ENCODE measurements at regions not wholly inside any gene's neighbourhood (a gene's known extent, or its start where the extent isn't known, plus 50 kb on each side); places are given as distances from the start of the nearest gene placed in this dataset.

GRCh38 chr5:125012727-125013451 lies 266.4 kb upstream of the ZNF608 start:
- peaks cover 0 to 1% of the 10 kb centered on the region in 2 donors for H3K27me3 ChIP-seq (ENCODE audit: control insufficient read depth in 1 of 2, insufficient read depth in 2 of 2, low read length in 1 of 2)
- ATAC-seq (ENCODE audit: low FRiP score) (no peak), DNase-seq (no peak)
- no peak overlapping the region for H3K27ac ChIP-seq (ENCODE audit: low read depth in 1 of 2, low read length in 2 of 2)
- H3K4me3 ChIP-seq (ENCODE audit: low read length in 2 of 2): no peak overlapping the region
- no peaks in the 10 kb centered on the region for H3K4me1 ChIP-seq (ENCODE audit: control insufficient read depth in 1 of 2, insufficient read depth in 2 of 2, low read length in 2 of 2)
- 70 to 73% methylated on average over 7 of the region's 7 CpGs for WGBS, 2 donors
- intact Hi-C loops (cut with DNase I): no loop called here
- no peaks in the 10 kb centered on the region for H3K36me3 ChIP-seq (ENCODE audit: control insufficient read depth in 1 of 2, insufficient read depth in 2 of 2, low read length in 1 of 2)
- H3K9me3 ChIP-seq (ENCODE audit: control insufficient read depth, low read length): peaks cover under 1% of the 10 kb centered on the region

- Histone ChIP-seq H3K36me3 (ENCODE audit: control insufficient read depth in 1 of 2, insufficient read depth in 2 of 2, low read length in 1 of 2) (no peaks in the 10 kb centered on the region), H3K27ac (ENCODE audit: low read depth in 1 of 2, low read length in 2 of 2) (no peak overlapping the region), H3K27me3 (ENCODE audit: control insufficient read depth in 1 of 2, insufficient read depth in 2 of 2, low read length in 1 of 2) (peaks cover 0 to 1% of the 10 kb centered on the region in 2 donors), H3K9me3 (ENCODE audit: control insufficient read depth, low read length) (peaks cover 2% of the 10 kb centered on the region), H3K4me1 (ENCODE audit: control insufficient read depth in 1 of 2, insufficient read depth in 2 of 2, low read length in 2 of 2) (no peaks in the 10 kb centered on the region), H3K4me3 (ENCODE audit: low read length in 2 of 2) (no peak overlapping the region)
- DNase-seq (no peak), ATAC-seq (ENCODE audit: low FRiP score) (no peak)
- intact Hi-C loops (cut with DNase I): no loop called here
- WGBS, 2 donors: 56 to 61% methylated on average over 1 of the region's 1 CpG
Measured at GRCh38 chr5:125014202-125014601, 267.8 kb upstream of the ZNF608 start.

- Histone ChIP-seq H3K27ac (ENCODE audit: low read depth in 1 of 2, low read length in 2 of 2) (no peak overlapping the region), H3K9me3 (ENCODE audit: control insufficient read depth, low read length) (peaks cover 2% of the 10 kb centered on the region), H3K4me1 (ENCODE audit: control insufficient read depth in 1 of 2, insufficient read depth in 2 of 2, low read length in 2 of 2) (no peaks in the 10 kb centered on the region), H3K4me3 (ENCODE audit: low read length in 2 of 2) (no peak overlapping the region), H3K36me3 (ENCODE audit: control insufficient read depth in 1 of 2, insufficient read depth in 2 of 2, low read length in 1 of 2) (no peaks in the 10 kb centered on the region), H3K27me3 (ENCODE audit: control insufficient read depth in 1 of 2, insufficient read depth in 2 of 2, low read length in 1 of 2) (no peaks in the 10 kb centered on the region)
- intact Hi-C loops (cut with DNase I): no loop called here
- DNase-seq: no peak
- 83 to 89% methylated on average over 1 of the region's 1 CpG for WGBS, 2 donors
- no peak for ATAC-seq (ENCODE audit: low FRiP score)
Measured at GRCh38 chr5:125017796-125018195, 271.4 kb upstream of the ZNF608 start.

- DNase-seq (no peak), ATAC-seq (ENCODE audit: low FRiP score) (no peak)
- Histone ChIP-seq H3K36me3 (ENCODE audit: control insufficient read depth in 1 of 2, insufficient read depth in 2 of 2, low read length in 1 of 2) (no peaks in the 10 kb centered on the region), H3K9me3 (ENCODE audit: control insufficient read depth, low read length) (peaks cover 2% of the 10 kb centered on the region), H3K27me3 (ENCODE audit: control insufficient read depth in 1 of 2, insufficient read depth in 2 of 2, low read length in 1 of 2) (no peaks in the 10 kb centered on the region), H3K27ac (ENCODE audit: low read depth in 1 of 2, low read length in 2 of 2) (no peak overlapping the region), H3K4me3 (ENCODE audit: low read length in 2 of 2) (no peak overlapping the region), H3K4me1 (ENCODE audit: control insufficient read depth in 1 of 2, insufficient read depth in 2 of 2, low read length in 2 of 2) (no peaks in the 10 kb centered on the region)
- WGBS, 2 donors: 76% methylated on average over 6 of the region's 6 CpGs
- intact Hi-C loops (cut with DNase I): no loop called here
Measured at GRCh38 chr5:125023673-125024072, 277.2 kb upstream of the ZNF608 start.

- ATAC-seq (ENCODE audit: low FRiP score) (no peak), DNase-seq (no peak)
- Histone ChIP-seq H3K27ac (ENCODE audit: low read depth in 1 of 2, low read length in 2 of 2) (no peak overlapping the region), H3K4me1 (ENCODE audit: control insufficient read depth in 1 of 2, insufficient read depth in 2 of 2, low read length in 2 of 2) (no peaks in the 10 kb centered on the region), H3K9me3 (ENCODE audit: control insufficient read depth, low read length) (peaks cover 2% of the 10 kb centered on the region), H3K27me3 (ENCODE audit: control insufficient read depth in 1 of 2, insufficient read depth in 2 of 2, low read length in 1 of 2) (no peaks in the 10 kb centered on the region), H3K4me3 (ENCODE audit: low read length in 2 of 2) (no peak overlapping the region), H3K36me3 (ENCODE audit: control insufficient read depth in 1 of 2, insufficient read depth in 2 of 2, low read length in 1 of 2) (no peaks in the 10 kb centered on the region)
- intact Hi-C loops (cut with DNase I): no loop called here
- WGBS, 2 donors: 79 to 80% methylated on average over 6 of the region's 6 CpGs
Measured at GRCh38 chr5:125026867-125027731, 280.7 kb upstream of the ZNF608 start.

GRCh38 chr5:125032286-125032685 lies 285.8 kb upstream of the ZNF608 start:
- DNase-seq (no peak), ATAC-seq (ENCODE audit: low FRiP score) (no peak)
- intact Hi-C loops (cut with DNase I): no loop called here
- no peak overlapping the region for H3K27ac ChIP-seq (ENCODE audit: low read depth in 1 of 2, low read length in 2 of 2)
- H3K27me3 ChIP-seq (ENCODE audit: control insufficient read depth in 1 of 2, insufficient read depth in 2 of 2, low read length in 1 of 2): no peaks in the 10 kb centered on the region
- no peaks in the 10 kb centered on the region for H3K36me3 ChIP-seq (ENCODE audit: control insufficient read depth in 1 of 2, insufficient read depth in 2 of 2, low read length in 1 of 2)
- H3K4me3 ChIP-seq (ENCODE audit: low read length in 2 of 2): no peak overlapping the region
- H3K4me1 ChIP-seq (ENCODE audit: control insufficient read depth in 1 of 2, insufficient read depth in 2 of 2, low read length in 2 of 2): no peaks in the 10 kb centered on the region
- H3K9me3 ChIP-seq (ENCODE audit: control insufficient read depth, low read length): peaks cover 2% of the 10 kb centered on the region
- 90% methylated on average over 3 of the region's 3 CpGs for WGBS, 2 donors

GRCh38 chr5:125033602-125034001 lies 287.2 kb upstream of the ZNF608 start:
- intact Hi-C loops (cut with DNase I): no loop called here
- no peaks in the 10 kb centered on the region for H3K4me1 ChIP-seq (ENCODE audit: control insufficient read depth in 1 of 2, insufficient read depth in 2 of 2, low read length in 2 of 2)

GRCh38 chr5:125034331-125034730 lies 287.9 kb upstream of the ZNF608 start:
- H3K4me1 ChIP-seq (ENCODE audit: control insufficient read depth in 1 of 2, insufficient read depth in 2 of 2, low read length in 2 of 2): no peaks in the 10 kb centered on the region
- no peaks in the 10 kb centered on the region for H3K36me3 ChIP-seq (ENCODE audit: control insufficient read depth in 1 of 2, insufficient read depth in 2 of 2, low read length in 1 of 2)
- intact Hi-C loops (cut with DNase I): no loop called here
- DNase-seq: no peak
- H3K4me3 ChIP-seq (ENCODE audit: low read length in 2 of 2): no peak overlapping the region
- H3K9me3 ChIP-seq (ENCODE audit: control insufficient read depth, low read length): peaks cover 2% of the 10 kb centered on the region
- no peaks in the 10 kb centered on the region for H3K27me3 ChIP-seq (ENCODE audit: control insufficient read depth in 1 of 2, insufficient read depth in 2 of 2, low read length in 1 of 2)
- ATAC-seq (ENCODE audit: low FRiP score): no peak
- WGBS, 2 donors: 93 to 96% methylated on average over 5 of the region's 5 CpGs
- no peak overlapping the region for H3K27ac ChIP-seq (ENCODE audit: low read depth in 1 of 2, low read length in 2 of 2)

More at GRCh38 chr5:125033602-125034001, 287.2 kb upstream of the ZNF608 start:
- H3K4me3 ChIP-seq (ENCODE audit: low read length in 2 of 2): no peak overlapping the region
- no peaks in the 10 kb centered on the region for H3K36me3 ChIP-seq (ENCODE audit: control insufficient read depth in 1 of 2, insufficient read depth in 2 of 2, low read length in 1 of 2)
- no peak overlapping the region for H3K27ac ChIP-seq (ENCODE audit: low read depth in 1 of 2, low read length in 2 of 2)
- no peaks in the 10 kb centered on the region for H3K27me3 ChIP-seq (ENCODE audit: control insufficient read depth in 1 of 2, insufficient read depth in 2 of 2, low read length in 1 of 2)
- ATAC-seq (ENCODE audit: low FRiP score): no peak
- peaks cover 2% of the 10 kb centered on the region for H3K9me3 ChIP-seq (ENCODE audit: control insufficient read depth, low read length)
- DNase-seq: no peak
- 94 to 96% methylated on average over 2 of the region's 2 CpGs for WGBS, 2 donors

GRCh38 chr5:125036494-125036893 lies 290.1 kb upstream of the ZNF608 start:
- Histone ChIP-seq H3K36me3 (ENCODE audit: control insufficient read depth in 1 of 2, insufficient read depth in 2 of 2, low read length in 1 of 2) (no peaks in the 10 kb centered on the region), H3K27me3 (ENCODE audit: control insufficient read depth in 1 of 2, insufficient read depth in 2 of 2, low read length in 1 of 2) (no peaks in the 10 kb centered on the region), H3K4me1 (ENCODE audit: control insufficient read depth in 1 of 2, insufficient read depth in 2 of 2, low read length in 2 of 2) (no peaks in the 10 kb centered on the region), H3K4me3 (ENCODE audit: low read length in 2 of 2) (no peak overlapping the region), H3K27ac (ENCODE audit: low read depth in 1 of 2, low read length in 2 of 2) (no peak overlapping the region), H3K9me3 (ENCODE audit: control insufficient read depth, low read length) (peaks cover 2% of the 10 kb centered on the region)
- no peak for DNase-seq
- no peak for ATAC-seq (ENCODE audit: low FRiP score)
- 95% methylated on average over 8 of the region's 8 CpGs for WGBS, 2 donors
- intact Hi-C loops (cut with DNase I): no loop called here
